Ovary (tissue), 3 donors: ENCODE measurements at regions not wholly inside any gene's neighbourhood (a gene's known extent, or its start where the extent isn't known, plus 50 kb on each side); places are given as distances from the start of the nearest gene placed in this dataset.

Experiments used
- EP300 ChIP-seq: sonication (generic); formaldehyde crosslinking; IDR thresholded peaks from one replicate; pipeline ENCODE4 v1.6.1; 2017; ENCODE audit warnings: antibody characterized with exemption
- POLR2A ChIP-seq: fragments of 450-650 bp; IDR thresholded peaks from one replicate; pipeline ENCODE4 v1.6.1; 2017; ENCODE audit warnings: antibody characterized with exemption, mild to moderate bottlenecking, moderate library complexity
- TF ChIP-seq, protein P1 (sequence below), 3 donors: fragments of 450-650 bp in 2 of 3; fragments of 200-600 bp in 1 of 3; IDR thresholded peaks; one replicate each; pipeline versions ENCODE4 v1.5.1 to v1.8.0; 2016 to 2022; ENCODE audit warnings: antibody characterized with exemption in 3 of 3, mild to moderate bottlenecking in 1 of 3
- donor health status: DM: no; HTN: no; CAD: no.

DNA sequence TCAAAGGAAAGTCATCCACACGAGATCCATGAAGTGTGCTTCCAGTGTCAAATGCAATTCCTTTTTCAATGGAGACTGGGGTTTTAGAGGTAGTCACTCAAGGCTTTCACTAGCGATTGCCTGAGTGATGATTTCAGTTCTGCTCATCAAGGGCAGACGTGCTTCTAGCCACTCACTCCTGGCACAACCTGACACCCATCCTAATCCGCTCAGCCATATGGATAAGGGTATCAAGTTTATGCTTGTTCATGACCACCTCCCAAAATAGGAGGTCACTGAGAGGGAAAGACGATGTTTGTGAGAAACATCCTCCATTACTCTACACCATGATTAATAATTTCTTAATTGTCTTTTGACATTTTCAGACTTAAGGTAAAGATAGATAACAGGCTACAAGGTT lies 91.3 kb upstream of the HEY2 start:
- TF ChIP-seq, protein P1, sequence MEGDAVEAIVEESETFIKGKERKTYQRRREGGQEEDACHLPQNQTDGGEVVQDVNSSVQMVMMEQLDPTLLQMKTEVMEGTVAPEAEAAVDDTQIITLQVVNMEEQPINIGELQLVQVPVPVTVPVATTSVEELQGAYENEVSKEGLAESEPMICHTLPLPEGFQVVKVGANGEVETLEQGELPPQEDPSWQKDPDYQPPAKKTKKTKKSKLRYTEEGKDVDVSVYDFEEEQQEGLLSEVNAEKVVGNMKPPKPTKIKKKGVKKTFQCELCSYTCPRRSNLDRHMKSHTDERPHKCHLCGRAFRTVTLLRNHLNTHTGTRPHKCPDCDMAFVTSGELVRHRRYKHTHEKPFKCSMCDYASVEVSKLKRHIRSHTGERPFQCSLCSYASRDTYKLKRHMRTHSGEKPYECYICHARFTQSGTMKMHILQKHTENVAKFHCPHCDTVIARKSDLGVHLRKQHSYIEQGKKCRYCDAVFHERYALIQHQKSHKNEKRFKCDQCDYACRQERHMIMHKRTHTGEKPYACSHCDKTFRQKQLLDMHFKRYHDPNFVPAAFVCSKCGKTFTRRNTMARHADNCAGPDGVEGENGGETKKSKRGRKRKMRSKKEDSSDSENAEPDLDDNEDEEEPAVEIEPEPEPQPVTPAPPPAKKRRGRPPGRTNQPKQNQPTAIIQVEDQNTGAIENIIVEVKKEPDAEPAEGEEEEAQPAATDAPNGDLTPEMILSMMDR (IDR thresholded peaks at IDR 0.05): no peak
- TF ChIP-seq POLR2A: no peak
- TF ChIP-seq EP300: no peak
